ENCODE measurements at regions not wholly inside any gene's neighbourhood (a gene's known extent, or its start where the extent isn't known, plus 50 kb on each side); places are given as distances from the start of the nearest gene placed in this dataset.

GRCh38 chr1:177858332-177858821 lies 111.5 kb downstream of the SEC16B start:
- H3K4me1 ChIP-seq = no peaks in the 10 kb centered on the region
- no peak for TF ChIP-seq CTCF (IDR thresholded peaks at IDR 0.05)
- no peak for TF ChIP-seq POLR2A (IDR thresholded peaks at IDR 0.05)
- H3K27me3 ChIP-seq = no peaks in the 10 kb centered on the region
- peak; percentile 13 to 20 for DNase-seq
- H3K27ac ChIP-seq = peak overlapping the region; percentile 18 to 41
- intact Hi-C loops (cut with DNase I; ENCODE audit: low total_unique reads) = no loop called here
- no peaks in the 10 kb centered on the region for H3K36me3 ChIP-seq
- no peaks in the 10 kb centered on the region for H3K9me3 ChIP-seq
- H3K4me3 ChIP-seq = no peak overlapping the region

GRCh38 chr1:177857285-177857684 lies 112.6 kb downstream of the SEC16B start:
- Histone ChIP-seq H3K27me3 (no peaks in the 10 kb centered on the region), H3K27ac (no peak overlapping the region), H3K4me3 (no peak overlapping the region), H3K36me3 (no peaks in the 10 kb centered on the region), H3K9me3 (no peaks in the 10 kb centered on the region), H3K4me1 (no peaks in the 10 kb centered on the region)
- no peak for DNase-seq
- TF ChIP-seq POLR2A (IDR thresholded peaks at IDR 0.05) (no peak), CTCF (IDR thresholded peaks at IDR 0.05) (no peak)
- intact Hi-C loops (cut with DNase I; ENCODE audit: low total_unique reads) = no loop called here

GRCh38 chr1:177854951-177855350 lies 114.9 kb downstream of the SEC16B start:
- H3K36me3 ChIP-seq = no peaks in the 10 kb centered on the region
- TF ChIP-seq POLR2A (IDR thresholded peaks at IDR 0.05) (no peak), CTCF (IDR thresholded peaks at IDR 0.05) (no peak)
- no peak overlapping the region for H3K4me3 ChIP-seq
- no peaks in the 10 kb centered on the region for H3K27me3 ChIP-seq
- intact Hi-C loops (cut with DNase I; ENCODE audit: low total_unique reads) = no loop called here
- H3K27ac ChIP-seq = no peak overlapping the region
- DNase-seq = no peak
- H3K9me3 ChIP-seq = no peaks in the 10 kb centered on the region
- no peaks in the 10 kb centered on the region for H3K4me1 ChIP-seq

GRCh38 chr1:177849579-177850290 lies 120.1 kb downstream of the SEC16B start:
- H3K36me3 ChIP-seq = no peaks in the 10 kb centered on the region
- no peak overlapping the region for H3K4me3 ChIP-seq
- intact Hi-C loops (cut with DNase I; ENCODE audit: low total_unique reads) = no loop called here
- H3K27ac ChIP-seq = no peak overlapping the region
- no peaks in the 10 kb centered on the region for H3K27me3 ChIP-seq
- no peak for TF ChIP-seq CTCF (IDR thresholded peaks at IDR 0.05)
- no peak for TF ChIP-seq POLR2A (IDR thresholded peaks at IDR 0.05)
- DNase-seq = no peak
- H3K9me3 ChIP-seq = no peaks in the 10 kb centered on the region
- no peaks in the 10 kb centered on the region for H3K4me1 ChIP-seq

- intact Hi-C loops (cut with DNase I; ENCODE audit: low total_unique reads) = no loop called here
- TF ChIP-seq POLR2A (IDR thresholded peaks at IDR 0.05) (no peak), CTCF (IDR thresholded peaks at IDR 0.05) (no peak)
- DNase-seq = peak; percentile 27 to 37
Measured at GRCh38 chr1:177849130-177849529, 120.7 kb downstream of the SEC16B start.

More at GRCh38 chr1:177849130-177849529, 120.7 kb downstream of the SEC16B start:
- H3K4me1 ChIP-seq = no peaks in the 10 kb centered on the region
- H3K27ac ChIP-seq = no peak overlapping the region
- no peaks in the 10 kb centered on the region for H3K27me3 ChIP-seq
- H3K9me3 ChIP-seq = no peaks in the 10 kb centered on the region
- H3K36me3 ChIP-seq = no peaks in the 10 kb centered on the region
- no peak overlapping the region for H3K4me3 ChIP-seq

Data from uterus (tissue), 3 donors.